ENCODE measurements at regions not wholly inside any gene's neighbourhood (a gene's known extent, or its start where the extent isn't known, plus 50 kb on each side); places are given as distances from the start of the nearest gene placed in this dataset.
"Not testable (repeated sequence)": the region's sequence is repeated elsewhere in the genome, so short reads cannot be mapped to it uniquely, and the experiment has no call there.

DNA sequence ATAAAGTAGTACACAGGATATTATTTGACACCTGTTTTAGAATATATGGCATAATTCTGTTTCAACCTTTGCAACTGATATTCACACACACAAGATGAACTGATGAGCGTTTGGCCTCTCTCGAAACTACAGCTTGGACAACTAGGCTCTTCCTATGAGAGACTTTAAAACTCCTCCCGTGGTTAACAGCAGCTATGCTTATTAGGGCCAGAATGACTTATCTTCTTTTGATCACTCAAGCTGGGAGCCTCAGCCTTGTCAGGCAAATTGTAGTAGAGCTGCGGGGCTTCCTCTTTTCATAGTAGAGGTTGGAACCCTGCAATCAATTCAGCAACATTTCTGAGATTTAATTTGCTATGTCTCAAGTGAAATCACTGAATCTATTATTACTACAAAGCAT lies 381.3 kb upstream of the ANKRD20A1 start:
- H3K36me3 Mint-ChIP-seq (ENCODE audit: insufficient read depth in 2 of 2); H3K4me3 Mint-ChIP-seq; H3K27me3 Mint-ChIP-seq (ENCODE audit: low read depth); H3K9me3 Mint-ChIP-seq; ATAC-seq (replicated peaks in 1 of 2); H3K4me1 Mint-ChIP-seq (ENCODE audit: low read depth); DNase-seq; H3K27ac Mint-ChIP-seq: not testable (repeated sequence)

GRCh38 chr9:67470739-67471138 lies 388.0 kb upstream of the ANKRD20A1 start:
- not testable (repeated sequence) for H3K27ac Mint-ChIP-seq; H3K4me1 Mint-ChIP-seq (ENCODE audit: low read depth); ATAC-seq (replicated peaks in 1 of 2); H3K9me3 Mint-ChIP-seq; H3K36me3 Mint-ChIP-seq (ENCODE audit: insufficient read depth in 2 of 2); DNase-seq; H3K27me3 Mint-ChIP-seq (ENCODE audit: low read depth); H3K4me3 Mint-ChIP-seq

DNA sequence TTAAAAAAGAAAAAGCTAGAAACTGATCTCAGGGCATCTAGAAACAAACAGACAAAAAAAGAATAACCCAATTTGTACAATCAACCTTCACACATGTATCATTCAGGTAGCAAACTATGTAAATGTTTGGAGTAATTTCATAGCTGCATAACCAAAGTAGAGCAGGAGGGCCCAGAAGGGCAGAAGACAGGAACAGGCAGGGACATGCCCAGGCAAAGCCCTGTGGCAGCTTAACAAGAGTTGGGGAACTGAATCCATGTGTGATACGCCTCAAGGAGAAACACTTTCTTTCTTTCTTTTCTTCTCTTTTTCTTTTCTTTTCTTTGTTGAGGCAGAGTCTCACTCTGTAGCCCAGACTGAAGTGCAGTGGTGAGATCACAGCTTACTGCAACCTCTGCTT lies 390.4 kb upstream of the ANKRD20A1 start:
- H3K36me3 Mint-ChIP-seq (ENCODE audit: insufficient read depth in 2 of 2); H3K9me3 Mint-ChIP-seq; H3K4me3 Mint-ChIP-seq; H3K27me3 Mint-ChIP-seq (ENCODE audit: low read depth); H3K27ac Mint-ChIP-seq; DNase-seq; H3K4me1 Mint-ChIP-seq (ENCODE audit: low read depth); ATAC-seq (replicated peaks in 1 of 2): not testable (repeated sequence)

DNA sequence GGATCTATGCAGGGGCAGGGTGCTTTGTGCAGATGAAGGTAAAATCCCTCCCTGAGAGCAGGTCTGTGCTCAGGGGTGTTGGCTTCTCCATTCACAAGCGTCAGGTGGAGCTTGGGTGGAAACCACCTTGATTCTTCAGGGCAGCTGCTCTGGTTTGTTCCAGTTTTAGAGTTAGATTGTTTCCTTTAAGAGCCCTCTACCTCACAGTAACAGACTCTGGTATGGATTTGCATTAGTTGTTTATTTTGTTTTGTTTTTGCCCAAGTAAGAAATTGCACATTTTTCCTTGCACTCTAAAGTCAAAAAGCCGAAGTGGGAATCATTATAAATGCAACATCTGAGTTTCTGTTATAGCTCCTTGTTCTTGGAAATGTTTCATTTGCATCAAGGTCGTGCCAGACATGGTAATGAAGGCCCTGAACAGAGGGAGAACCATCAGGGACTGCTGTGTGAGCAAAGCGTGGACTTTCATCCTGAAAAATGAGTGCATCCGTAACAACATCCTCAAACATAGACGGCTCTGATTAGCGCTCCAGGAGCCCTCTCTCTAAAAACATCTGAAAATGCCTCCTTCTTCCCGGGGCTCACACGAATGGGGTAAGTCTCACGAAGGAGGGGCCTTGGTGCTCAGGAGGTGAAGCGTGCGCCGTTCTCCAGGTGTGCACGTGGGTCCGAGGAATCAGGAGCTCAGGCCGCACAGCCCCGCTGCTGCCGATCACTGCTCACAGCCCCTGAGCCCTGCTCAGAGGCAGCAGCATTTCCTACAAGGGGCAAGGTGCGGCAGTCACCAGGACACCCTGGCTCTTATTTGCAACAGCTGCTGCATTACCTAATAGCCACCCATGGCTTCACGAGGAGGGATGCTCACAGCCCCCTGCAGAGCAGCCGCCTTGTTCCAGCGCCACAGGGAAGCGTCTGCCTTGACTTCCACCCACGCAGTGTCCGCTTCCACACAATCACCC lies 396.7 kb upstream of the ANKRD20A1 start:
- not testable (repeated sequence) for H3K27me3 Mint-ChIP-seq (ENCODE audit: low read depth); H3K36me3 Mint-ChIP-seq (ENCODE audit: insufficient read depth in 2 of 2); H3K4me1 Mint-ChIP-seq (ENCODE audit: low read depth); ATAC-seq (replicated peaks in 1 of 2); H3K9me3 Mint-ChIP-seq; H3K4me3 Mint-ChIP-seq; DNase-seq; H3K27ac Mint-ChIP-seq

DNA sequence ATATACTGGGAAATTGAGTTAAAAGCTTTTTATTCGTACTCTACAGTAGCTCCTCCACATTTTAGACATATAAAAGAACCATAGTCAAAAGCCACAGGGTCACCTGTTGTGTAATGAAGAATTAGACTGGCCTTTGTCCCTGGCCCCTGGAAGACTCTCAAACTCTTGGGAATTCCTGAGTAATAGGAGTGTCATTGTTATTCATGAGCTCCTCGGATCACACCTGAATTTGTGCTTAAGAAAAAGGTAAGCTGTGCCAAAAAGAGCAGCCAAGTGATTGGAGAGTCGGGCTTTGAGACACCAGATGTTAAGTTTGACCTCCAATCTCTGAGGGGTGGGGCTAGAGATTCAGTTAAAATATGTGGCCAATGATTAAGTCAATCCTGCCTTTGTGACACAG lies 405.8 kb upstream of the ANKRD20A1 start:
- DNase-seq; H3K4me3 Mint-ChIP-seq; H3K27ac Mint-ChIP-seq; ATAC-seq (replicated peaks in 1 of 2); H3K36me3 Mint-ChIP-seq (ENCODE audit: insufficient read depth in 2 of 2); H3K9me3 Mint-ChIP-seq; H3K4me1 Mint-ChIP-seq (ENCODE audit: low read depth); H3K27me3 Mint-ChIP-seq (ENCODE audit: low read depth): not testable (repeated sequence)

GRCh38 chr9:67442313-67442712 lies 416.4 kb upstream of the ANKRD20A1 start:
- ATAC-seq (replicated peaks in 1 of 2); DNase-seq; H3K4me1 Mint-ChIP-seq (ENCODE audit: low read depth); H3K27me3 Mint-ChIP-seq (ENCODE audit: low read depth); H3K27ac Mint-ChIP-seq; H3K9me3 Mint-ChIP-seq; H3K36me3 Mint-ChIP-seq (ENCODE audit: insufficient read depth in 2 of 2); H3K4me3 Mint-ChIP-seq: not testable (repeated sequence)

DNA sequence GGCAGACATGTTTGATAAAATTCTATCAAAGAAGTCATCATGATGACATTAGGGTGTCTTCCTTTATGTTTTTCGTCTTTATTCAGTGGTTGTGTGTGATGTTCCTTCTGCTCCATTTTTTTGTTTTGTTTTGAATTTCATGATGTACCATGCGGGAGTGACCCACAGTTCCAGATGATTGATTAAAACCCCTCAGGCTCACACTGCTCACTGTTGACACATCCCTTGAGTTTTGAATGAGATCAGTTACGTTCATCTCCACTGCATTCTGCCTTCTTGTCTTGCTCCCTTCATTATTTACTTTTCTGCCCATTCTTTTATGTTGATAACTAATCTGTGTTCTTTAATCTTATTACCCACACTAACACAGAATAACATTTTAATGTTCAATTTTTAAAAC lies 421.7 kb upstream of the ANKRD20A1 start:
- H3K4me1 Mint-ChIP-seq (ENCODE audit: low read depth); H3K36me3 Mint-ChIP-seq (ENCODE audit: insufficient read depth in 2 of 2); DNase-seq; H3K27ac Mint-ChIP-seq; ATAC-seq (replicated peaks in 1 of 2); H3K4me3 Mint-ChIP-seq; H3K9me3 Mint-ChIP-seq; H3K27me3 Mint-ChIP-seq (ENCODE audit: low read depth): not testable (repeated sequence)

DNA sequence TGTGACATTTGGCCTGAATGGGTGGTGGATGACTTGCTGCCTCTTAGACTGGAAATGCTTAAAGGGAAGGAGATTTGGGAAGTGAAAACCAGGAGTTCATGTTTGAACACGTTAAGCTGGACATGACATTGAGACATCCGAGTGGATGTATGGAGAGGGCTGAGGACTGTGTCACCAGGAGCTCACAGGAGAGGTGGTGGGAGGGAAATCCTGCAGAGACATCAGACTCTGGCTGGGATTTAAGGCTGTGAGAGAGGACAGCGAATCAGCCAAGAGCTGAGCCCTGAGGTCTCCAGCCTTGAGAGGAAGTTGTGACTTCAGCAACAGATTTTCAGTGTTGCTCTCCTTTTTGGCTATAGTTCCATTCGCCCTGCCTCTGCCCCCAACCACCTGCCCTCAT lies 432.5 kb upstream of the SPATA31A3 start:
- DNase-seq; H3K9me3 Mint-ChIP-seq; H3K4me3 Mint-ChIP-seq; H3K4me1 Mint-ChIP-seq (ENCODE audit: low read depth); H3K36me3 Mint-ChIP-seq (ENCODE audit: insufficient read depth in 2 of 2); ATAC-seq (replicated peaks in 1 of 2); H3K27ac Mint-ChIP-seq; H3K27me3 Mint-ChIP-seq (ENCODE audit: low read depth): not testable (repeated sequence)

DNA sequence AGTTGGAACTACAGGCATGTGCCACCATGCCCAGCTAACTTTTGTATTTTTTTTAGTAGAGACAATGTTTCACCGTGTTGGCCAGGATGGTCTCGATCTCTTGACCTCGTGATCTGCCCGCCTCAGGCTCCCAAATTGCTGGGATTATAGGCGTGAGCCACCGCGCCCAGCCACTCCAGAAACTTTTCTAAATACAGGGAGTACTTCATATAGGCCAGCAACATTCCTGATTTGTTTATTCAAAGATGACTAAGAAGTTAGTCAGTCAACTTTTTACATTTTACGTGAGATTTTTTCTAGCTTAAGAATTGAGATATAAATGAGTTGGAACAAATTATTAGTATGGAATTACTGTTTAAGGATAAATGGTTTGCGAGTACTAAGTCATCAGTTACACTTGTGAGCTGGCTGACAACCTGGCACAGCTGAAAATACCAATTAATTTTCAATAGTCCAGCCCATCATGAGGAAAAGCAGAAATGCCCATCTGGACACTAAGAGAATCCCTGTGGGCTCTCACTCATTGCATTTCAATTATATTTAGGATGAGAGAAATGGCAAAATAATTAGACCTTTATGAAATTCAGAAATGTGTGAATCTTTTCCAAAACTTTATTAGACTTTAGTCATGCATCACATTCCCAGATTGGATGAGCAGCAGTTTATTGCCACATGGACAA lies 430.8 kb upstream of the SPATA31A3 start:
- H3K9me3 Mint-ChIP-seq; H3K27me3 Mint-ChIP-seq (ENCODE audit: low read depth); DNase-seq; ATAC-seq (replicated peaks in 1 of 2); H3K4me3 Mint-ChIP-seq; H3K36me3 Mint-ChIP-seq (ENCODE audit: insufficient read depth in 2 of 2); H3K4me1 Mint-ChIP-seq (ENCODE audit: low read depth); H3K27ac Mint-ChIP-seq: not testable (repeated sequence)

- ATAC-seq (replicated peaks in 1 of 2); H3K9me3 Mint-ChIP-seq; H3K27me3 Mint-ChIP-seq (ENCODE audit: low read depth); DNase-seq; H3K27ac Mint-ChIP-seq; H3K36me3 Mint-ChIP-seq (ENCODE audit: insufficient read depth in 2 of 2); H3K4me1 Mint-ChIP-seq (ENCODE audit: low read depth); H3K4me3 Mint-ChIP-seq: not testable (repeated sequence)
Measured at GRCh38 chr9:67418496-67419079, 426.2 kb upstream of the SPATA31A3 start.

DNA sequence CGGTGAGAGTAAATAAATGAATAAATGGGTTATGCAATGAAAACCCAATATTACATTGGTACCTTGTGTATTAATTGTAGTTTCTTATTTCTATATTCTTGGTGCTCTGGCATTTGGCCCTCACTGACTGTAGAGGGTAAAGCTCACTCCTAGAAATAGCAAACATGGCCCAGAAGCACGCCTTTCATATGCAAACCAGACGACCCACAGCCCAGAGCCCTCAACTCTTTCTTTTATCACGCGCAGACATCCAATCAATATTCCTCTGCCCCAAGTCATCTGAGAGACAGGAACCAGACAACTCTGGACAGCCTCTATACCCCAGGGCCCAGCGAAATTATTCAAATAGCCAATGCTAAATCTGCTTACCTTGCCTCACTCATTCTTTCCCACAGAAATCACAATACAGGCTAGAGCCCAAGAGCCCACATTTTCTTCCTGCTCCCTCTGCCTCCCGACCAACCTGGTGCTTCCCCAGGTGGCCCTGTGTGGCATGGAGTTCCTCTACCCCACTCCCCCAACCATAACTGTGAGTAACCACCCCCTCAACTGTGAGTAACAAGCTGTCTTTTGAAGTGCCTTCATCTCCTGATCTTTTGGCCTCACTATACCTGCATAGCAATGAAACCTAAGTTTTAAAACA lies 425.1 kb upstream of the SPATA31A3 start:
- ATAC-seq (replicated peaks in 1 of 2); H3K4me3 Mint-ChIP-seq; H3K4me1 Mint-ChIP-seq (ENCODE audit: low read depth); H3K36me3 Mint-ChIP-seq (ENCODE audit: insufficient read depth in 2 of 2); H3K9me3 Mint-ChIP-seq; H3K27me3 Mint-ChIP-seq (ENCODE audit: low read depth); DNase-seq; H3K27ac Mint-ChIP-seq: not testable (repeated sequence)

GRCh38 chr9:67416639-67417038 lies 424.3 kb upstream of the SPATA31A3 start:
- not testable (repeated sequence) for ATAC-seq (replicated peaks in 1 of 2); H3K36me3 Mint-ChIP-seq (ENCODE audit: insufficient read depth in 2 of 2); H3K4me1 Mint-ChIP-seq (ENCODE audit: low read depth)

DNA sequence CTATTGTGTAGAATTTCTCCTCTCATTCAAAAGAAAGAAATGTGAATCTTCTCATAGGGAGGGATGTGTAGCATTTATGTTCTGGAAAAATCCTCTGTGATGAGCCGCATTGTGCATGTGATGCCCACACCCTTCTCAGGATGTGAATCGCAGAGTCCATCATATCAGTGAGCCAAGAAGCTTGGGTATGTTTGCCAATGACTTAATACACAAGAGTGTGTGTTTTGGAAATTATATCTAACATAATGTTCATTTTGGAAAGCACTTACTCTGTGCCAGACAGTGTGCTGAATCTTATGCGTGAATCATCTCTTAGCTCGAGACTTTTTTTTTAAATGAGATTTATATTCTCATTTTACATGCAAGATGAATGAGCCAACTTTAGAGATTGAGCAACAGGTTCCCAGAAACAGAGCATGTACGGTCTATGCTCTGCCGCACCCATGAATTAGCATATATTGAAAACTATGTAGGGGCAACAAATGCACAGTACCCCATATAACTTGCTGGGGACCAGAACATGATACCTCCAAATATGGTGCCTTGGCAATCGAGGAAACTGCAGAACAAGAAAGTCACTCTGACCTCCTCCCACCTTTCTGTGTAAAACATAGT lies 418.4 kb upstream of the SPATA31A3 start:
- not testable (repeated sequence) for H3K4me1 Mint-ChIP-seq (ENCODE audit: low read depth); H3K36me3 Mint-ChIP-seq (ENCODE audit: insufficient read depth in 2 of 2); H3K27me3 Mint-ChIP-seq (ENCODE audit: low read depth); DNase-seq; H3K9me3 Mint-ChIP-seq; H3K27ac Mint-ChIP-seq; H3K4me3 Mint-ChIP-seq; ATAC-seq (replicated peaks in 1 of 2)

More at GRCh38 chr9:67416639-67417038, 424.3 kb upstream of the SPATA31A3 start:
- not testable (repeated sequence) for H3K27ac Mint-ChIP-seq; H3K27me3 Mint-ChIP-seq (ENCODE audit: low read depth); H3K4me3 Mint-ChIP-seq; DNase-seq; H3K9me3 Mint-ChIP-seq
